ENCODE measurements at regions not wholly inside any gene's neighbourhood (a gene's known extent, or its start where the extent isn't known, plus 50 kb on each side); places are given as distances from the start of the nearest gene placed in this dataset.
"Not testable (repeated sequence)": the region's sequence is repeated elsewhere in the genome, so short reads cannot be mapped to it uniquely, and the experiment has no call there.

DNA sequence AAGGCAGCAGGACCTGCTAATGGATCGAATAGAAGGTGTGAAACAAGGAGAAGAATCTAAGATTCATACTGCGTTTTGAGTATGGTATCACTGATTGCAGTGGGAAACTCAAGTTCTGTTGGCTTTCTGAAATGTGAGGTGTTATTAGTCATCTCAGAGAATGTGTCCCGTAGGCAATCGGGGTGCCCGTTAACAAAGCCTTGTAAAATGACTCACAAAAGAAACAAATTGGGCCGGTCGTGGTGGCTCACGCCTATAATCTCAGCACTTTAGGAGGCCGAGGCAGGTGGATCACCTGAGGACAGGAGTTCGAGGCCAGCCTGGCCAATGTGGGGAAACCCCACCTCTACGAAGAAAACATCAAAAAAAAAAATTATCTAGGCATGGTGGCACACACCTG, 118.2 kb upstream of the C7orf33 start:
- DNase-seq: no peak

DNA sequence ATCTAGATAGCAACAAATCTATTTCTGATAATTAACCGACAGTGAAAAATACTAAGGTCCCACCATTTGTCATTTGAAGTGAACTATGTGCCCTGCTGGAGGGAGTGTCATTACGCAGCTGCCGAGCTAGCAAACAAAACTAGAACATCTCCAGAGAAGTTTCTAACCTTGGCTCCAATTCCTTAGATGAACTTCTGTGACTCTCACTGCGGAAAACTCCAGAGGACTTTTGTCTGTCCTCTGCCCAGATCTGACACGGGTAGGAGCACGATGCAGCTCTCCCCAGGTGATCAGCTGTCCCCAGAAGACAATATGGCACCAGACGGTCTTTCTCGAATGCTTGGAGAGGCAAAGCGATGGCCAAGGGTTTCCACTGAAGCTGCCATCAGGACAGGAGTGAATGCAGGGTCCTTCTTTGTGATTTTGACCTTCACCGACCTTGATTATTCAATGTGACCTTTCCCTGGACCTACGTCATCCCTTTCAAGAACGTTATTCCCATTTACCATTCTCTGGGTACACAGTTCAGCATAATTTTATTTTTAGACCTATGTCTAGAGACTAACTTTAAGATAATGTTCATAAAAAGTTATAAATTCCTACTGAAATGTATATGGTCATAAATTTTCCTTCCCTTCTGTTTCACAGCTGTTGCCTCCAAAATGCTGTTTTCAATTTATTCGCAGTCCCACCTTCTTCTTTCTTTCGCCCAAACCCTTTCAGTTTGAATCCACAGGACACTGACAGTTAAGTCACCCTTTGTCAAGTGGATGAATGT, 116.7 kb upstream of the C7orf33 start:
- no peak for DNase-seq

DNA sequence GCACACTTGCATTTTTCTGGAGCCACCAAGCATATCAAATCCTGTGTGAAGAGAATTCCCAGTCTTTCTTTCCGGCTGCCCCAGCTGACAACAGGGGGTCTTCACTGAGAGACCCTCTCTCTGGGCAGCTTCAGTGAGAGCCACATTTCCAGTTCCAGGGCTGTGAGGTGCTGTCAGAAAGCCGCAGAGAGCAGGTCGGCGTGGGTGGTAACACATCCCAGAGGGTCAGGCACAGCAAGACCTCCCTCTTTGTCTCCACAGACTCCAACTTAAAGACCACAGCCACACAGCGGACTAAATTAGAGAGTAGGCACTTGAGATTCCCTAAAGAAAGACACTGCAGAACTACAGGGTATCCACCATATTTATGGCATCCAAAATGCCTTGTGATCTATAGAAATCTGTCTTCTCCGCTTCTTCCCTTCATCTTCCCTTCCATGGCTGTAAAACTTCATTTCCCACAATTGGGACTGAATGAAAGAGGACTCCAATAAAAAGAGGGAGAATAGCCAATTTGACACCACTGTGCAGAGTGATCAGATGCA, 116.0 kb upstream of the C7orf33 start:
- DNase-seq: no peak

DNA sequence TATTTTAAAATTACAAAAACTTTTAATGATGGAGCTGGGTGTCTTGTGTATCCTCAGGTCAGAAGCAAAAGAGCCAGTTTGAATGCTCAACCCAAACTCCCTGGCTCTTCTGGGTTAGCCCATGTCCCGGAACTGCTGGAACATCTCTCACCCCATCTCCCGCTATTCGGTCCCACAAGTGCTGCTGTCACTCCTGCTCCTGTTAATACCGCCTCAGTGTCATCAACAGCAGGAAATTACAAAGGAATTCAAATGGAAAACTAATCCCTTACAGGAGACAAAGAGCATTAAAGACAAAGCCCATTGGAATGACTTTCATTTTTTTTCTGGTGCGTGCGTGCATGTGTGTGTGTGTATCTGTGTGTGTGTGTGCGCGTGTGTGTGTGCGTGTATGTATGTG, 112.0 kb upstream of the C7orf33 start:
- no peak for DNase-seq

DNA sequence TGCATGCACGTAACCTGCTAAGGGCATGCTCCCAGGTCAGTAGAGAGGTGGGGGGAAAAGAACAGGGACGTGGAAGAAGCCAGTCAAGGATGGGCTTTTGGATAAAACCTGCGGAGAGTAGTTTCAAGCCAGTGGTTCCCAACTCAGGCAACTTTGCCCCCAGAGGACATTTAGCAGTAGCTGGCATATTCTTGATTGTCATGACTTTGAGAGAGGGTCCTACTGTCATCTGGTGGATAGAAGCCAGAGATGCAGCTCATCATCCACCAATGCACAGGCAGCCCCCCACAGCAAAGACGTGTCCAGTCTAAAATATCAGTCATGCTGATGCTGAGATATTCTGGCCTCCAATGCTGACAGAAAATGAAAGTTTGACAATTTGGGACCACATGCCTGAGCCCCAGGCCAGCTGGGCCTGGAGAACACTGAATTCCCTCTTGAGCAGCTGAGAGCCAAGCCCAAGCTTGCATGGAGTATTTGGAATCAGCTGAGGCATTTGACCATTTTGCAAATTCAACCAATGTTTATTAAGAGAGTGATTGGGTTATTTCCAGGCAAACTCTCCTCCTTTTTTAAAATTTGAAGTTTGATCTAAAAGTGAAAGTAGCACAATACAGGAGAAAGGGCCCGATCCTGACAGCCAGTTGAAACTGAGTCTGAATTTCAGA, 110.0 kb upstream of the C7orf33 start:
- DNase-seq: no peak

DNA sequence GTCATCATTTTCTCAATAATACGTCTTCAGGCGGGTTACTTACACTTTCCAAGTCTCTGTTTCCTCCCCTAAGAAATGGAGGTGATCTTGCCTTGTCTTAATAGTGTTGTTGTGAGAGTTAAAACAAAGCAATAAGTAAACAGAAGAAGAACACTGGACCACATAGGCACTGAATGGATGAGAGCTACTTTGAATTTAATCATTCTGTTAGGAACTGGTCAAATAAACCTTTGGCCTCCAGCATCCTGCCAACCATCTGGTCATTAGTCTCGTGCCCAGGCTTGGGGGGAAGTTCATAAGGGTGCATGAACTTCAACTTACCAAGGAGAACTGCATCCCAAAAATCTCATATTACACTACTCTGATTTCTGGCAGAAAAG, 109.4 kb upstream of the C7orf33 start:
- DNase-seq: no peak

DNA sequence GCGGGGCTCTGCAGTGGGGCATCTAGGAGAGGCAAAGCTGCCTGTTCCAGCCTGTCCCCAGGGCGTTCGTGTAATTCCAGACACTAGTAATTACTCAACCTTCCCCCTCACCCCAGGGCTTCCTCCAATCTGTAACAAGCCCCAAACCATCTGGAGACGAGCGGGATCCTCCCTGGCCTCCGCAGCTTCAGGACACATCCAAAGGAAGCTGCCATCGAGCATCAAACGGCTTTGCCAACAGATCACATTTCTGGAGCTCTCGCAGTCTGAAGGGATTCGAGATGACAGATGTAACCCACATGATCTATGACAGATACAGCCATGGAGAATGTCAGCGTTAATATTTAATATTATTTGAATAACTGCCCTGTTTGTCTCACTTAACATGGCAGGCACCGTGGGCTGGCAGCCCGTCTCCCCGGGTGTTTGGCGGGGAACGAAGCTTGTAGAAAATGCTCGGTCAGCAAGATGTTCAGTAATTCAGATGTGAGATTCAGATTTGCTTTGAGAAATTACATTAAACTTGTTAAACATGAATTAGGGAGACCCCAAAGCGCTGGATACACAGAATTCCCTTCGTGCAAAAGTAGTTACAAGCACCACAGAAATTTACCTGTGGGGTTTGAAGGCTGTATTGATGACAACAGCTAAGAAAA, 108.5 kb upstream of the C7orf33 start:
- DNase-seq: peak in 1 of 2 experiments; percentile 8

DNA sequence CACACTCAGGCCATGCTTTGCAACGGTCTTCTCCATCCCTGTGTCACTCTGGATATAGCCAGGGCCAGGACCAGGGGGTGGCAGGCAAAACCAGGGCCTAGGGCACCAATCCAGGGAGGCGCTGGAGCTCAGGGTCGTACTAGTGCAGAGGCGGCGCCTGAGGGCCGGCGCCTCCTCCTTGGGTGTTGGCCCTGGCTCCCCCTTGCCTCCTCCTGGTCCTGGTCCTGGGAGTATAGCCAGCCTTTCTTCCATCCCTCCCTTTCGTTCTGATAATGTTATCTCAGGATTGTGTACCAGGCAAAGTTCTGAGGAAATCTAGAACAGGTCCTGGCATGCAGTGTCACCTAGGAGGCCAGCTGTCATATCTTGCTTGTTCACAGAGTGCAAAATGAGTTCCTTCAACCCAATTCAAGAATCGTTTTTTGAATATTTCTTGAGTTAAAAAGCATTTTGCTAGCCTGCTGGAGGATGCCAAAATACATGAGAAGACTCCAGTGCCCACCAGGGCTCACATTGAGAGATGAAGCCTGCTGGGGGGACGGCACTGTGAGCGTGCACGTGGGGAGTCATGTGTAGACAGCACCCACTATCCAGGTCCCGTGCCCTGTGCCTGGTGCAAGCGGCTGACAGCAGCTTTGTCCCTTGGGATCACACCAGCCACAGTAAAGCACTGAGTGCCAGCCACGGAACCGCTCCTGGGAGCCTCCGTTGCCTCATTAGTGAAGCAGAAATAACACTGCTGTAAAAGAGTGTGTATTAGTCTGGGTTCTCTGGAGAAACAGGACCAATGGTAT, 106.9 kb upstream of the C7orf33 start:
- DNase-seq: no peak

DNA sequence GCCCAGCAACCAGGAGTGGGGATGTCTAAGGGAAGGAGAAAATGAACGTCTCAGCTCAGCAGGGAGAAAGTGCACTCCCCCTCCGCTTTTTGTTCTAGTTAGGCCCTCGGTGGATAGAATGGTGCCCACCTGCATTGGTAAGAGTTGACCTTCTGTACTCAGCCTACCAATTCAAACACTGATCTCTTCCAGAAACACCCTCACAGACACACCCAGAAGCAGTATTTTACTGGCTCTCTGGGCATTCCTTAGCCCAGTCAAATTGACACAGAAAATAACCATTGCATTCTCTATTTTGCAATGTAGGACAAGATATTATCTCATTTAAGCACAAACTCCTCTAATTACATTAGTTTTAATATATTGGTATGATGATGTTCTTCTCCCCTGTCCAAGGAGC, 106.1 kb upstream of the C7orf33 start:
- DNase-seq: no peak

DNA sequence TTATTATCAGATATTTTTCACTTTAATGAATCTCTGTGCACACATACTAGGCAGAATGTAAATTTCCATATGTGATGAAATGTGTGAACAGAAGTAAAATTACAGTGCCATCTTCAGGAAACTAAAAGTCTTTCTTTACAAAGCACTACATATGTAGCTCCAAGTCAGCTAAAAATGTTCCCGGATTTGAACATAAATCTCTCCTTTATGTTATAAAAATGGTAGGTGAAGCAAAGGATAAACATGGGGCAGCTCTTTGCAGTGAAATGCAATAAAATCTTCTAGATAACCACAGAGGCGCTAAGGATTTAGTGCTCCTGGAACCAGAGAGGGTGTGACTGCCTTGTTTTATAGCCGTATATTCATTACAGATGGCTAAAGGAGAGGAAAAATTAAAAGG, 104.9 kb upstream of the C7orf33 start:
- no peak for DNase-seq

DNA sequence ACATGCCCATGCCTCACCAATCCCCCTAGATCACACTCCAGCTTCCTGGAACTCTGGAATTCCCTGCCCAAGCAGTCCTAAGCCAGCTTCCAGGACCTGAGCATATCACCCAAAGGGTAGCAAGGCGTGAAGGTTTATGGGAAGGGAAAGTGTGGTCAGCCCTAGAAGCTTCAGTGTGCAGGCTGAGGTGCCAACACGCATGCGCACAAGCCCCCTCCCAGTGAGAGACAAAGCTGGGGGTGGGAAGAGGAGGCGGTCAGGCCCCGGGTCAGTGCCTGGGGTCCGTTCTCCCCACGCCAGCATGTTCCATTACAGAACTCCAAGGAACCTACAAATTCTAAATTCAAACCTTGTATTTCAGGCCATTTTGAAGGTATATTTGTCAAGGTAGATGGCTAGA, 103.6 kb upstream of the C7orf33 start:
- DNase-seq: no peak

DNA sequence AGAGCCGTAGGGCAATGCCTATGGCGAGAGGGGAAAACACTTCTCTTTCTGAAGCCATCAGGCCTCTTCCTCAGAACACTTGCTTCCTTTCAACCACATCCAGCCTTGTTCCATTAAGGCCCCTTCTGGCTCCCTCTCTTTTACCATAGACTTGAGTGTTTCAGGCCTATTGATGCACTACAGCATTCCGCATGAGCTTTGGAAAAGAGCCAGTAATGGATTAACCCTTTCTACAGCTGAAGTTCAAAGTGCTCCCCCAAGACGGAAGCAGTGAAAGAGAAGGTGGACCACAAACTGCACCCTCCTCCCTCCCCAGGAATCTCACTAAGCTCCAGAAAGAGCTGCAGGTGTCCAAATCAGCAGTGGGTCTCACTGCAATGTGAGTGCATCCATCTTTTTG, 102.7 kb upstream of the C7orf33 start:
- no peak for DNase-seq

DNA sequence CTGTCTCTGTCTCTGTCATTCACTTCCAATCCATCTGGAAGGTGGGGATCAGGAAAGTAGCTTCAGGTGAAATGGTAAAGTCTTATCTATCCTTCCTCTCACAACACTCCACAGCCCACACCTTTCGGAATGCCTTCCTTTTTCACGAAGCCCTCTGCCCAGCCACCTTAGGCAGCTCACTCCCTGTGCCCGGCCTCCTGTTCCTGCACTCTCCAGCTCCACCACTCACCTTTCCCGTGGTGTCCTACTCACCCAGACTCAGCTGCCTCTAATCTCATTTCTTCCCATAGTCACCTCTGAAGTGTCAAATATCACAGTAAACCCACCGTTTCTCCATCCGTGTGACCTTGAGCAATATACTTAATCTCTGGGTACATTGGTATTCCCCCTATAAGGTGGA, 100.9 kb upstream of the C7orf33 start:
- no peak for DNase-seq

DNA sequence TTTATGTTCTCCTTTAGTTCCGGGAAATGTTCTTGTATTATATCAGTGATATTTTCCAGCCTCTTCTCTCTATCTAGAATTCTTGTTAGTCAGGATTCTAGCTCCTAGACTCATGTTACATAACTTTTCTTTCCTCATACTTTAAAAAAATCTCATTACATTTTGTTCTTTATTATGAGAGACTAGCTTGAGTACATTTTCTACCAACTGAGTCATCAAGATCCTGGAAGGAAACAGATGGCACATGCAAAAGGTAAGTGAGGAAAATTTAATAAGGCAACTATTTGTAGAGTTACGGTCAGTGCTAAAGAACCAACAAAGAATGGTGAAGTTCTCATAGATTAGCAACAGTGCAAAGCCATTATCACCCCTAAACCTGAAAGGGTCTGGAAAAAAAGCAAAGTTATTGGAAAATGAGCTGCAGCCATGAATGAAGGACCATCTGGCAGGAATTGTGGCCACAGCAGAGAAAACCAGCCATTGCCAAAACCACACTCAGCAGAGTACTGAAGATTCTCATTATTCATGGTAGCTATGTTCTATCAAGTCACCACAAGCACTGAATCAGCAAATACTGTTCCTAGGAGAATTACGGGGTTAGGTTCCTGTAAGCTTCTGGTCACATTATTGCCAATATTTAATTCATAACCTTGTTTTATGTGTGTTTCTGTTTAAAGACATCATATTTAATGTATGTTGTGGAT, 98.3 kb upstream of the C7orf33 start:
- DNase-seq: no peak

DNA sequence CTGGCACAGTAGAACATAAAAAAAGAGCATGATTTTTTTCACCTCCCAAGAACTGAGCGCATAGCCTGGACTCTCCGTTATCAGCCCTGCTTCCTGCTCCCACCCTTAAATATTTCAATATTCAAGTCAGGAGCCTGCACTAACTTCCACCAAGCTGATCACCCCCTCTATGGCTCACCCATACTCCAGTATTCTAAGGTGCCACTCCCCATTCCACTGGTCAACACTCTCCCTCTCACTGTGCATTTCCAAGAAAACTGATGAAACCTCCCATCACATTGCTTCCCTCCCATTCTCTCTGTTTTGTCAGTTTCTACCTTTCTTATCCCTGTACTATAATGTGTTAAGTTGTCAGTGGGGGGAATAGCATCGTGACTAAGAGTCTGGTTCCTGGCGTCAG, 95.0 kb upstream of the C7orf33 start:
- DNase-seq: no peak

DNA sequence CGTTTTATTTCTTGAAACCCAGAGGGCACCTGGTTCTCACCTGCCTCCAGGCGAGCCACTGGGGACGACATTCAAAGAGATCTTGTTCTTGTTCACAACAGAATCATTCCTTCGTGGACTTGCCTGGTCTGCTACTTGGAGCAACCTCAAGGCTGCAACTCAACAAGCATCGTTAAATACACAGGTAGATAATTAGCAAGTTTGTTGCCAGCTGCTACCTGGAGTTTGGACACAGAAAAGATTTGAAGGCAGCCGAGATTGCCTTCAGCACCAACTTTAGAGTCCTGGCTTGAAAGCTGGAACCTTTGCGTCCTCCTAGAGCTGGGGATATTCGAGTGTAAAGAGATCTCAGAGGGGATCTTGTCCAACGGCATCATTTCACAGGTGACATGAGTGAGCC, 89.6 kb upstream of the C7orf33 start:
- no peak for DNase-seq

DNA sequence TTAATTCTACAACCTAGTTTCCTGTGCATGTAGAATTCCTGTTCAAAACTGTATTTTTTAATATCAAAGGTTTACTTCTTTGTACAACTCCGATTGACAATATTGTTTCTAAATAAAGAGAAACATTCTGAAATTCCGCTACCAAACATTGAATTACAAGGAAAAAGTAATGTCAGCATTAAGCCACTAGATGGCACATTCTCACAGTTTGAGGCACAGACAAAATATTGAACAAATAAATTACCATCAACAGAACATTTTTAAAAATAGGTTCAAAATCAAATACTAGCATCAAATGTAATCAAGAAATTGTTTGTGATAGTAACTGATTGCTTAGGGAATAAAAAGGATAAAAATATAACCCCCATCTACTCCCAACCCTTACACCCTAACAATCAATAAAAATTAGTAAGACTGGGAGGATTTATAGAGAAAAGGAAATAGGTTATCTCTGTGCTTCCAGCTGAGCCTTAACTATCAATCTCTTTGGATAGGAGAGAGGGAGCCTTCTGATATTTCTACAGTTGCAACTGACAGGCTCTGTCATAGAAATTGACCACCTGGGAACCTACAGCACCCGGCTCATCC, 86.6 kb upstream of the C7orf33 start:
- peak; percentile 37 to 40 for DNase-seq

DNA sequence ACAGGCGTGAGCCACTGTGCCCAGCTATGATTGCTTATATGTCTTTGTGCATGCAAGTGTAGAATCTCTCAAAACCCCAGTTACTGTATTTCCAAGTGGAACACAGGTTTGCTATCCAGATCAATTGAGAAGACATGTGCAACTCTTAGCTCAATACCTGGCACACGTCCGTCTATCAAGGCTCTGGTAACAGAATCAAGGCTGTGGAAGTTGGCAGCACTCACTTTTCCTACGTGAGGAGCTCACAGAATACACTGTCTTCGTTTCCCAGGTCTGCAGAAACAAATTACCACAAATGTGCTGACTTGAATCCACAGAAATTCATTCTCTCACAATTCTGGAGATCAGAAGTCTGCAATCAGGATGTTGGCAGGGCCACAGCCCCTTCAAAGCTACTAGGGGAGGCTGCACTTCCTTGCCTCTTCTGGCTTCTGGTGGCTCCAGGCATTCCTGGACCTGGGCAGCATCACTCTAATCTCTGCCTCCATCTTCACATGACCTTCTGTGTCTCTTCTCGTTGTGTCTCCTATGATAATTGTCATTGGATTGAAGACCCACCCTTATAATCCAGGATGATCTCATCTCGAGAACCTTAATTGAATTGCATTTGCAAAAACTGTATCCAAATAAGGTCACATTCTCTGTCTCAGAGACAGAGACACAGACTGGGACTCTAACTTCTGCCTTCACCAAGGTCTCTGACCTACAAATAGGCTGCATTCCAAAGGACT, 84.8 kb upstream of the C7orf33 start:
- no peak for DNase-seq

DNA sequence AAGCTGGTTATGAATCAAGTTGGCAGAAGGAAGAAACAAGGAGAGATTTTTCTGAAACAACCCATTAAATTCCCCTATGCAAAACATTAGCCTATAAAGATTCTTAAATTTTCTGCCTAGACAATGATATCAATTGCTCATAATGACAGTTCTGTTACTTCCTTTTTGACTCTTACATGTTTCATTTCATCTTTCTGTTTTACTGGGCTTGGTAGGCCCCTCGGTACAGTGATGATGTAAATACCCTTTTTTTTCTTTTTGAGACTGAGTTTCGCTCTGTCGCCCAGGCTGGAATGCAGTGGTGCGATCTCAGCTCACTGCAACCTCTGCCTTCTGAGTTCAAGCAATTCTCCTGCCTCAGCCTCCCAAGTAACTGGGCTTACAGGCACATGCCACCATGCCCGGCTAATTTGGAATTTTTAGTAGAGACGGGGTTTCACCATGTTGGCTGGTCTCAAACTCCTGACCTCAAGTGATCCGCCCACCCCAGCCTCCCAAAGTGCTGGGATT, 83.4 kb upstream of the C7orf33 start:
- DNase-seq: not testable (repeated sequence)

DNA sequence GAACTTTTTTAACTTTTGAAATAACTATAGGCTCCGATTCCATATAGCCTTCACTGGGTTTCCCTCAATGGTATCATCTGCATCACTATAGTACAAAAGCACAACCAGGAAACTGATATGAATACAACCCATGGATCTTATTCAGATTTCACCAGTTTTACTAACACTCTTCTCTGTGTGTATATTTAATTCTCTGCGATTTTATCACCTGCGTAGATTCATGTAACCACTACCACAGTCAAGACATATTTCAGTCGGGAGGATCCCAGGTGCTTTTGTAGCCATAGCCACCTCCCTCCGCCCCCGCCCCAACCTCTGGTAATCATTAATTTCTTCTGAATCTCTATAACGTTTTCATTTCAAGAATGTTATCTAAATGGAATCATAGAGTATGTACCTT, 82.8 kb upstream of the C7orf33 start:
- DNase-seq: no peak

DNA sequence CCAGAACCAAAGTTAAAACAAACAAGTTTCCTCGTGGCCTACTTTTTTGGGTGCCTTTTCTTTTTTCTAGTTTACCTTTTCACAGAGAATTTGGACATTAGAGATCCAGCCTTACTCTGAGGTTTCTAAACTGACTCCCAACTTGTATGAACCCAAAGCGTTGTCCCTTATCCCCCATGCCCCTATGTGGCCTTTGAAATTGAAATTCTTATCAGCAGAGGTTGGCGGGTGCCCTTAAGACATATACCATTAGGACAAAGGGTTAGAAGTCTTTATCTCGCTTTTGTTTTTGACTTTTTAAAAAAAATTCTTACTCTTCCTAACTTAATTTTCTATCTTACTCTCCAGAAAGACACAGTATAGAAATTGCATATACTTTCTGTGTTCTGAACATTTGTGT, 76.3 kb upstream of the C7orf33 start:
- no peak for DNase-seq

Measured in NCI-H2081 (cell line).